IMR-90 (cell line): ENCODE measurements at regions not wholly inside any gene's neighbourhood (a gene's known extent, or its start where the extent isn't known, plus 50 kb on each side); places are given as distances from the start of the nearest gene placed in this dataset.
"Not testable (repeated sequence)": the region's sequence is repeated elsewhere in the genome, so short reads cannot be mapped to it uniquely, and the experiment has no call there.

Experiments used
- CEBPB ChIP-seq: IDR thresholded peaks from 2 replicates; pipeline ENCODE4 v1.6.1; 2012; ENCODE audit warnings: low read depth, low read length, improper control_type of control experiment
- CTCF ChIP-seq: conservative IDR thresholded peaks from 2 replicates; pipeline ENCODE4 v1.5.1; 2012; ENCODE audit warnings: mild to moderate bottlenecking, low read depth, low read length, improper control_type of control experiment
- FOS ChIP-seq: fragments of 150-350 bp; IDR thresholded peaks from 2 replicates; pipeline ENCODE4 v1.6.1; 2016; ENCODE audit warnings: low read depth, low read length
- MAZ ChIP-seq: IDR thresholded peaks from 2 replicates; pipeline ENCODE4 v1.6.1; 2012; ENCODE audit warnings: low read depth, mild to moderate bottlenecking, low read length, improper control_type of control experiment, moderate library complexity, borderline replicate concordance
- MXI1 ChIP-seq: IDR thresholded peaks from 2 replicates; pipeline ENCODE4 v1.6.1; 2012; ENCODE audit warnings: low read depth, mild to moderate bottlenecking, low read length, moderate library complexity, borderline replicate concordance
- NFE2L2 ChIP-seq: fragments of 150-350 bp; IDR thresholded peaks from 2 replicates; pipeline ENCODE4 v1.6.1; 2016; ENCODE audit warnings: low read depth, mild to moderate bottlenecking, low read length
- POLR2A ChIP-seq: IDR thresholded peaks from 2 replicates; pipeline ENCODE4 v1.6.1; 2012; ENCODE audit warnings: mild to moderate bottlenecking, low read depth, low read length
- RAD21 ChIP-seq: IDR thresholded peaks from 2 replicates; pipeline ENCODE4 v1.6.1; 2012; ENCODE audit warnings: low read length, improper control_type of control experiment
- RCOR1 ChIP-seq: IDR thresholded peaks from 2 replicates; pipeline ENCODE4 v1.6.1; 2012; ENCODE audit warnings: mild to moderate bottlenecking, low read length, improper control_type of control experiment; ENCODE audit not compliant: insufficient replicate concordance
- RFX5 ChIP-seq: IDR thresholded peaks from 2 replicates; pipeline ENCODE4 v1.8.0; 2012; ENCODE audit warnings: low read depth, mild to moderate bottlenecking, low read length, moderate library complexity
- SMC3 ChIP-seq: fragments of 150-350 bp; IDR thresholded peaks from 2 replicates; pipeline ENCODE4 v1.6.1; 2016; ENCODE audit warnings: low read depth, mild to moderate bottlenecking, antibody characterized with exemption, low read length, moderate library complexity
- USF2 ChIP-seq: fragments of 150-350 bp; IDR thresholded peaks from 2 replicates; pipeline ENCODE4 v1.6.1; 2017; ENCODE audit warnings: mild to moderate bottlenecking, antibody characterized with exemption, low read length, low read depth

- TF ChIP-seq RFX5, POLR2A, CTCF, CEBPB, MAZ, SMC3, RAD21, NFE2L2, MXI1, USF2, RCOR1, FOS: not testable (repeated sequence)
Measured at GRCh38 chr3:170800275-170800674, 69.7 kb downstream of the RPL22L1 start.
